ENCODE measurements at regions not wholly inside any gene's neighbourhood (a gene's known extent, or its start where the extent isn't known, plus 50 kb on each side); places are given as distances from the start of the nearest gene placed in this dataset.
"Not testable (repeated sequence)": the region's sequence is repeated elsewhere in the genome, so short reads cannot be mapped to it uniquely, and the experiment has no call there.

- not testable (repeated sequence) for H3K4me2 ChIP-seq (ENCODE audit: insufficient read depth, low read length, poor library complexity, severe bottlenecking); H3K23ac ChIP-seq (ENCODE audit: low read depth, low read length, poor library complexity); H3K9ac ChIP-seq (ENCODE audit: low read depth, low read length, poor library complexity); H4K8ac ChIP-seq (ENCODE audit: low read depth, low read length); H3K9me3 ChIP-seq (replicated peaks in 1 of 2; ENCODE audit: control insufficient read depth in 2 of 2, insufficient read depth in 1 of 2, low read depth in 1 of 2, low read length in 2 of 2); H3K4me3 ChIP-seq (ENCODE audit: low read length in 2 of 2); H3K36me3 ChIP-seq (replicated peaks in 1 of 2; ENCODE audit: control insufficient read depth in 2 of 2, insufficient read depth in 2 of 2, low read length in 2 of 2); H2BK5ac ChIP-seq (ENCODE audit: low read length); H3K14ac ChIP-seq (ENCODE audit: low read length); H3K4ac ChIP-seq (ENCODE audit: low read length); H3K27ac ChIP-seq (replicated peaks; ENCODE audit: low read length); H4K91ac ChIP-seq (ENCODE audit: low read depth, low read length, poor library complexity); DNase-seq (ENCODE audit: low spot score); H2AK5ac ChIP-seq (ENCODE audit: low read depth, low read length); H2BK15ac ChIP-seq (ENCODE audit: low read length); H3K4me1 ChIP-seq (ENCODE audit: control insufficient read depth in 2 of 2, insufficient read depth in 1 of 2, low read depth in 1 of 2, low read length in 2 of 2); H3K18ac ChIP-seq (ENCODE audit: low read length); H3K79me1 ChIP-seq (ENCODE audit: low read depth, low read length); H2BK120ac ChIP-seq (ENCODE audit: low read depth, low read length); H3K27me3 ChIP-seq (ENCODE audit: control insufficient read depth in 3 of 3, insufficient read depth in 3 of 3, low read depth in 1 of 3, low read length in 3 of 3); H2AFZ ChIP-seq (ENCODE audit: low read length); H2BK12ac ChIP-seq (ENCODE audit: low read length)
These were observed 106.7 kb upstream of the CTSV start for GRCh38 chr9:97145680-97146079.

GRCh38 chr9:97140566-97140965 is 101.6 kb upstream of the CTSV start:
- Histone ChIP-seq H3K4me2 (ENCODE audit: insufficient read depth, low read length, poor library complexity, severe bottlenecking) (no peak overlapping the region), H2BK120ac (ENCODE audit: low read depth, low read length) (no peak overlapping the region), H2BK12ac (ENCODE audit: low read length) (no peak overlapping the region), H4K8ac (ENCODE audit: low read depth, low read length) (no peak overlapping the region), H3K14ac (ENCODE audit: low read length) (no peak overlapping the region), H3K9ac (ENCODE audit: low read depth, low read length, poor library complexity) (no peak overlapping the region), H3K4me1 (ENCODE audit: control insufficient read depth in 2 of 2, insufficient read depth in 1 of 2, low read depth in 1 of 2, low read length in 2 of 2) (no peaks in the 10 kb centered on the region), H3K23ac (ENCODE audit: low read depth, low read length, poor library complexity) (no peak overlapping the region), H2BK5ac (ENCODE audit: low read length) (no peak overlapping the region), H2AK5ac (ENCODE audit: low read depth, low read length) (no peak overlapping the region), H3K4ac (ENCODE audit: low read length) (no peak overlapping the region), H3K27me3 (ENCODE audit: control insufficient read depth in 3 of 3, insufficient read depth in 3 of 3, low read depth in 1 of 3, low read length in 3 of 3) (peaks cover 0 to 3% (median 0%) of the 10 kb centered on the region in 3 experiments), H3K18ac (ENCODE audit: low read length) (no peak overlapping the region), H2BK15ac (ENCODE audit: low read length) (no peak overlapping the region), H4K91ac (ENCODE audit: low read depth, low read length, poor library complexity) (no peak overlapping the region), H3K36me3 (replicated peaks in 1 of 2; ENCODE audit: control insufficient read depth in 2 of 2, insufficient read depth in 2 of 2, low read length in 2 of 2) (no peaks in the 10 kb centered on the region), H3K4me3 (ENCODE audit: low read length in 2 of 2) (no peak overlapping the region), H3K9me3 (replicated peaks in 1 of 2; ENCODE audit: control insufficient read depth in 2 of 2, insufficient read depth in 1 of 2, low read depth in 1 of 2, low read length in 2 of 2) (no peaks in the 10 kb centered on the region), H3K27ac (replicated peaks; ENCODE audit: low read length) (no peak overlapping the region), H2AFZ (ENCODE audit: low read length) (no peak overlapping the region), H3K79me1 (ENCODE audit: low read depth, low read length) (no peaks in the 10 kb centered on the region)
- no peak for DNase-seq (ENCODE audit: low spot score)
- WGBS, 2 donors (ENCODE audit: extremely low coverage in 2 of 2, insufficient read length in 2 of 2, insufficient replicate concordance in 1 of 2): no CpG with 5 or more reads among the region's 2 CpGs

GRCh38 chr9:97136421-97136820 is 97.5 kb upstream of the CTSV start:
- Histone ChIP-seq H3K4me3 (ENCODE audit: low read length in 2 of 2) (no peak overlapping the region), H3K23ac (ENCODE audit: low read depth, low read length, poor library complexity) (no peak overlapping the region), H3K14ac (ENCODE audit: low read length) (no peak overlapping the region), H3K27ac (replicated peaks; ENCODE audit: low read length) (no peak overlapping the region), H2BK120ac (ENCODE audit: low read depth, low read length) (no peak overlapping the region), H2BK15ac (ENCODE audit: low read length) (no peak overlapping the region), H3K27me3 (ENCODE audit: control insufficient read depth in 3 of 3, insufficient read depth in 3 of 3, low read depth in 1 of 3, low read length in 3 of 3) (no peaks in the 10 kb centered on the region), H2AK5ac (ENCODE audit: low read depth, low read length) (no peak overlapping the region), H4K8ac (ENCODE audit: low read depth, low read length) (no peak overlapping the region), H3K9me3 (replicated peaks in 1 of 2; ENCODE audit: control insufficient read depth in 2 of 2, insufficient read depth in 1 of 2, low read depth in 1 of 2, low read length in 2 of 2) (no peaks in the 10 kb centered on the region), H3K9ac (ENCODE audit: low read depth, low read length, poor library complexity) (no peak overlapping the region), H2BK12ac (ENCODE audit: low read length) (no peak overlapping the region), H3K4me1 (ENCODE audit: control insufficient read depth in 2 of 2, insufficient read depth in 1 of 2, low read depth in 1 of 2, low read length in 2 of 2) (no peaks in the 10 kb centered on the region), H3K4ac (ENCODE audit: low read length) (no peak overlapping the region), H2AFZ (ENCODE audit: low read length) (no peak overlapping the region), H3K79me1 (ENCODE audit: low read depth, low read length) (no peaks in the 10 kb centered on the region), H3K4me2 (ENCODE audit: insufficient read depth, low read length, poor library complexity, severe bottlenecking) (no peak overlapping the region), H3K36me3 (replicated peaks in 1 of 2; ENCODE audit: control insufficient read depth in 2 of 2, insufficient read depth in 2 of 2, low read length in 2 of 2) (no peaks in the 10 kb centered on the region), H2BK5ac (ENCODE audit: low read length) (no peak overlapping the region), H3K18ac (ENCODE audit: low read length) (no peak overlapping the region), H4K91ac (ENCODE audit: low read depth, low read length, poor library complexity) (no peak overlapping the region)
- WGBS, 2 donors (ENCODE audit: extremely low coverage in 2 of 2, insufficient read length in 2 of 2, insufficient replicate concordance in 1 of 2): no CpG with 5 or more reads among the region's 2 CpGs
- DNase-seq (ENCODE audit: low spot score): no peak

GRCh38 chr9:97133966-97134365 is 95.0 kb upstream of the CTSV start:
- not testable (repeated sequence) for DNase-seq (ENCODE audit: low spot score); H3K4me3 ChIP-seq (ENCODE audit: low read length in 2 of 2); H3K18ac ChIP-seq (ENCODE audit: low read length); H3K14ac ChIP-seq (ENCODE audit: low read length); H2BK12ac ChIP-seq (ENCODE audit: low read length); H4K8ac ChIP-seq (ENCODE audit: low read depth, low read length); H3K9me3 ChIP-seq (replicated peaks in 1 of 2; ENCODE audit: control insufficient read depth in 2 of 2, insufficient read depth in 1 of 2, low read depth in 1 of 2, low read length in 2 of 2); H3K4ac ChIP-seq (ENCODE audit: low read length); H3K4me1 ChIP-seq (ENCODE audit: control insufficient read depth in 2 of 2, insufficient read depth in 1 of 2, low read depth in 1 of 2, low read length in 2 of 2); H3K36me3 ChIP-seq (replicated peaks in 1 of 2; ENCODE audit: control insufficient read depth in 2 of 2, insufficient read depth in 2 of 2, low read length in 2 of 2); H2BK15ac ChIP-seq (ENCODE audit: low read length); H3K4me2 ChIP-seq (ENCODE audit: insufficient read depth, low read length, poor library complexity, severe bottlenecking); H3K27ac ChIP-seq (replicated peaks; ENCODE audit: low read length); H3K23ac ChIP-seq (ENCODE audit: low read depth, low read length, poor library complexity); H2BK5ac ChIP-seq (ENCODE audit: low read length); H2AK5ac ChIP-seq (ENCODE audit: low read depth, low read length); H3K9ac ChIP-seq (ENCODE audit: low read depth, low read length, poor library complexity); H2AFZ ChIP-seq (ENCODE audit: low read length); H2BK120ac ChIP-seq (ENCODE audit: low read depth, low read length); H3K79me1 ChIP-seq (ENCODE audit: low read depth, low read length); H3K27me3 ChIP-seq (ENCODE audit: control insufficient read depth in 3 of 3, insufficient read depth in 3 of 3, low read depth in 1 of 3, low read length in 3 of 3); H4K91ac ChIP-seq (ENCODE audit: low read depth, low read length, poor library complexity)
- WGBS, 2 donors (ENCODE audit: extremely low coverage in 2 of 2, insufficient read length in 2 of 2, insufficient replicate concordance in 1 of 2): no CpG with 5 or more reads among the region's 4 CpGs
